ENCODE measurements at regions not wholly inside any gene's neighbourhood (a gene's known extent, or its start where the extent isn't known, plus 50 kb on each side); places are given as distances from the start of the nearest gene placed in this dataset.
A peak's percentile ranks its signal among the peaks of the same experiment; 100 is the strongest.

DNA sequence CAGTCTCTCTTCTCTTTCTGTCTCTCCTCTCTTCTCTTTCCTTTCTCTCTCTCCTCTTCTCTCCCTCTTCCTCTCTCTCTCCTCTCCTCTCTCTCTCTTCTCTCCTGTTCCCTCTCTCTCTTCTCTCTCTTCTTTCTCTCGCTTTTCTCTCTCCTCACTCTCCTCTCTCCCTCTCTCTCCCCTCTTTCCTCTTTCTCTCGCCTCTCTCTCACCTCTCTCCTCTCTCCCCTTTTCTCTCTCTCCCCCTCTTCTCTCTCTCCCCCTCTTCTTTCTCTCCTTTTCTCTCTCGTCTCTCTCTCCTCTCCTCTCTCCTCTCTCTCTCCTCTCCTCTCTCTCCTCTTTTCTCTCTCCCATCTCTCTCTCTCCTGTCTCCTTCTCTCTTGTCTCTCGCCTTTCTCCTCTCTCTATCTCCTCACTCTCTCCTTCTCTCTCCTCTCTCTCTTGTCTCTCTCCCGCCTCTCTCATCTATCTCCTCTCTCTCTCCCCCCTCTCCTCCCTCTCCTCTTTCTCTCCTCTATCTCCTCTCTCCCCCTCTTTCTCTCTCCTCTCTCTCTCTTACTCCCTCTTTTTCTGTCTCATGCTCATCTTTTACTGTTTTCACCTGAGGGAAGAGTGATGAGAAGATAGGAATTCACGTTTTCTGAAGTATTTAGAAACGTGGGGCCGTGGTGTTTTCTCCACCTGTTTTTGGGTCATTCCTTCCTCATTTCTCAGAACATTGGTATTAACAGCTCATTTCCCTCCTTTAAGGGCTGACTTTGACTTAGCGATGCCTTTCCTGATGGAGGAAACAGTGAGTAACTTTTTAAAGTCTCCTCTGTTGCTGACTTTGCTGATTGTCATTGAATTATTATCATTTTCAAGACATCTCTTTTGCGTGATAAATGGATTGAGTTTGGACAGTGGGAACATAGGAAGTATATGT is 80.6 kb upstream of the CD99 start:
- H3K9me3 ChIP-seq, result no peaks in the 10 kb centered on the region
- intact Hi-C loops (cut with DNase I), result loop anchor here (10.0 kb wide), 1 partner anchor 84 kb away; the partner anchor contains the start of gene CD99
- no peak for DNase-seq (ENCODE audit: extremely low spot score)
- no peak for TF ChIP-seq POLR2AphosphoS5 (IDR thresholded peaks at IDR 0.05)
- TF ChIP-seq, protein P1, sequence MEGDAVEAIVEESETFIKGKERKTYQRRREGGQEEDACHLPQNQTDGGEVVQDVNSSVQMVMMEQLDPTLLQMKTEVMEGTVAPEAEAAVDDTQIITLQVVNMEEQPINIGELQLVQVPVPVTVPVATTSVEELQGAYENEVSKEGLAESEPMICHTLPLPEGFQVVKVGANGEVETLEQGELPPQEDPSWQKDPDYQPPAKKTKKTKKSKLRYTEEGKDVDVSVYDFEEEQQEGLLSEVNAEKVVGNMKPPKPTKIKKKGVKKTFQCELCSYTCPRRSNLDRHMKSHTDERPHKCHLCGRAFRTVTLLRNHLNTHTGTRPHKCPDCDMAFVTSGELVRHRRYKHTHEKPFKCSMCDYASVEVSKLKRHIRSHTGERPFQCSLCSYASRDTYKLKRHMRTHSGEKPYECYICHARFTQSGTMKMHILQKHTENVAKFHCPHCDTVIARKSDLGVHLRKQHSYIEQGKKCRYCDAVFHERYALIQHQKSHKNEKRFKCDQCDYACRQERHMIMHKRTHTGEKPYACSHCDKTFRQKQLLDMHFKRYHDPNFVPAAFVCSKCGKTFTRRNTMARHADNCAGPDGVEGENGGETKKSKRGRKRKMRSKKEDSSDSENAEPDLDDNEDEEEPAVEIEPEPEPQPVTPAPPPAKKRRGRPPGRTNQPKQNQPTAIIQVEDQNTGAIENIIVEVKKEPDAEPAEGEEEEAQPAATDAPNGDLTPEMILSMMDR (IDR thresholded peaks at IDR 0.05), result no peak
- no peak for TF ChIP-seq EP300 (IDR thresholded peaks at IDR 0.05)
- no peak for TF ChIP-seq POLR2A (IDR thresholded peaks at IDR 0.05; ENCODE audit: low read depth)
- H3K4me1 ChIP-seq, result peaks cover 3 to 37% (median 31%) of the 10 kb centered on the region in 4 donors
- H3K4me3 ChIP-seq, result peak overlapping the region; percentile 70 to 94 (median 76)
- WGBS, result 45% methylated on average over 10 of the region's 10 CpGs
- no peak overlapping the region for H3K27ac ChIP-seq (replicated peaks in 1 of 4)
- peaks cover 0 to 7% (median 0%) of the 10 kb centered on the region in 4 donors for H3K36me3 ChIP-seq
- H3K27me3 ChIP-seq, result no peaks in the 10 kb centered on the region

DNA sequence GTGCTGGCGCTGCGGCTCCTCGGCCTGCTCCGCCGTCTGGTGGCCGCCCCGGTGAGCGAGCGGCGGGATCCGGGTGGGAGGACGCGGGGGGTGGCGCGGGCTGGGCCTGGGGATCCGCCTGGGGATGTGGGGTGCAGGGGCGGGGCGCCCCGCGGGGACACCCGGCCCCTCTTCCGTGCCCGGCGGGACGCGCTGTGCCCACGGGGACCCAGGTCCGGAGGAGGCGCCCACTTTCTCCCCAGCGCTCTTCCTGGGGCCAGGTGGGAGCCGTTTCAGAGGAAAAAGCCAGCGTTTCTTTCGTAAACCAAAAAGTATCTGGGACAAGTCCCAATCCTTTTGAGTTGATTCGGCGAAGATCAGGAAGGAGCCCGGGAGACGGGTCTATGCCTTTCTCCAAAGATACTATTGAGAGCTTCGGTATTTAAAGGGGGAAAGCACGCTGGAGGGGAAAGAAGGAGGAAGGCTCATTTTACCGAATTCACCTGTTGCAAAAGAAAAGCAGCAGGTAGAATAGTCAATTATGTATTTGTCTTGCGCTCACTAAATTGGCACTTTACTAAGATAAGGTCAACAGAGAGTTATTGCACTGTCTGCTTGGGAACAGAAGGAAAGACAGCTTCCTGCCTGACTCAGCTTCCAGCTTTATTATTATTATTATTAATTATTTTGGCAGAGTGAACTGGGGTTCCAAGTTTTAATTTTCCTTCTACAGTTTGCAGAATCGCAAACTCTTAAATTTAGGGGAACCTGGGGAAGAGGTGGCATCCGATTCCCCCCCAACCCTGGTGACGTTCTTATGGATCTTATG is 81.5 kb upstream of the CD99 start:
- peaks cover 3 to 31% (median 29%) of the 10 kb centered on the region in 4 donors for H3K4me1 ChIP-seq
- H3K36me3 ChIP-seq, result peaks cover 0 to 7% (median 1%) of the 10 kb centered on the region in 4 donors
- DNase-seq (ENCODE audit: extremely low spot score), result no peak
- intact Hi-C loops (cut with DNase I), result loop anchor here (5.0 to 10.0 kb wide), 2 partner anchors 85 to 1157 kb away; partner anchors contain the start of genes ASMTL and CD99
- TF ChIP-seq POLR2A (IDR thresholded peaks at IDR 0.05; ENCODE audit: low read depth), result no peak
- TF ChIP-seq, protein P1 (IDR thresholded peaks at IDR 0.05), result peak in 2 of 3 experiments; percentile 20 to 26
- peak overlapping the region; percentile 70 to 94 (median 76) for H3K4me3 ChIP-seq
- H3K9me3 ChIP-seq, result no peaks in the 10 kb centered on the region
- H3K27me3 ChIP-seq, result no peaks in the 10 kb centered on the region
- 1% methylated on average over 14 of the region's 44 CpGs for WGBS
- H3K27ac ChIP-seq (replicated peaks in 1 of 4), result peak overlapping the region; percentile 76 to 85 (median 82)

DNA sequence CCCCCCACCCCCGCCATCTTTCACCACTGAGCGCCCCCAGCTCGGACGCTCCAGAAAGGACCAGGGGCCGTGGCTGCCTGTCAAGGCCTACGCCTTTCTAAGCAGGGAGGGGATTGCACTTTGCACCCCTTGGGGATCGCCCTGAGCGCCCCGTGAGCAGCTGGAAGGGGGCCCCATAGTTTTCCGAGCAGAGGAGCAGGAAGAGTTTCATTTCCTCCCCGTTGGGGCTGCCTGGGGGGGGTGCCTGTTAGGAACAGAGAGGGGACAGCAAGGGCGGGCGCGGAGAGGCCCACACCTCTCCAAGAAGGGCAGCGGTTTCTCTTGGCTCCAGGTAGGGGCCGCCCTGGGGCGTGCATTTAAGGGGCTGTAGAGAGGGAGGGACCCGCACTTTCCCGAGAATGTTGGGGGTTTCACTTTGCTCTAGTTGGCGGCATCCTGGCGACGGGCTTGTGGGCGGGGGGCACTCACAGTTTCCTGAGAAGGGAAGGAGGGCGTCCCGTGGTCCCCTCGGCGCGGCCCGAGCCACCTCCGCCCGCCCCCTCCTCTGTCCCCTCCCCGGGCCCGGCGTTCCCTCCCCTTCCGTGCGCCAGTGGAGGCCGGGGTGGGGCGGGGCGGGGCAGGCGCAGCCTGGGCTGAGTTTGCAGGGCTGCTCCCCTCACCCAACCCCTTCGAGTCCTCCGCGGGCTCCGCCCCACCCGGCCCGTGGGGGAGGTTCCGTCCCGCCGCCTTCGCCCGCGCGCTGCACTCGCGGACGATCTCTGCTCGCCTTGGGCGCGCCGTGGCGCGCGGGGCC is 82.3 kb upstream of the CD99 start:
- TF ChIP-seq POLR2AphosphoS5 (IDR thresholded peaks at IDR 0.05), result peak; percentile 46 to 56
- TF ChIP-seq EP300 (IDR thresholded peaks at IDR 0.05), result no peak
- Histone ChIP-seq H3K9me3 (no peaks in the 10 kb centered on the region), H3K27me3 (no peaks in the 10 kb centered on the region), H3K4me3 (peak overlapping the region; percentile 70 to 94 (median 76)), H3K4me1 (peaks cover 3 to 29% (median 26%) of the 10 kb centered on the region in 4 donors), H3K36me3 (peaks cover 0 to 4% (median 1%) of the 10 kb centered on the region in 4 donors), H3K27ac (replicated peaks in 1 of 4) (peak overlapping the region; percentile 76 to 85 (median 82))
- WGBS, result 0% methylated on average over 8 of the region's 63 CpGs
- intact Hi-C loops (cut with DNase I), result loop anchor here (5.0 kb wide), 1 partner anchor 1157 kb away; the partner anchor contains the start of gene ASMTL
- DNase-seq (ENCODE audit: extremely low spot score), result peak; percentile 95

DNA sequence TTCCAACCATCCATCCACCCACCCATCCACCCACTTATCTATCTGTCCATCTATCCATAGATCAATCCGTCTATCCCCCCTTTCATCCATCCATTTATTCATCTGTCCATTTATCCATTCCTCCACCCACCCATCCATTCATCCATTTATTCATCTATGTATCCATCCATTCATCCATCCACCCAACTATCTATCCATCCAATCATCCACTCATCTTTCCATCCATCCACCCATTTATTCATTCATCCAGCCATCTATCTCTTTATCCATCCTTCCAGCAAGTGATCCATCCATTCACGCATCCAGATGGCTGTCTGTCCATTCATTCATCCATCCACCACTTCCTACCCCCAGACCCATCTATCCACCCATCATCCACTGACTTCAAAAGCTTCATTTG is 84.0 kb upstream of the CD99 start:
- H3K27ac ChIP-seq (replicated peaks in 1 of 4), result no peak overlapping the region
- intact Hi-C loops (cut with DNase I), result loop anchor here (5.0 kb wide), 1 partner anchor 1155 kb away; the partner anchor contains the start of gene ASMTL
- 99% methylated on average over 2 of the region's 2 CpGs for WGBS

More for the DNA sequence above, 84.0 kb upstream of the CD99 start:
- no peak for DNase-seq (ENCODE audit: extremely low spot score)
- H3K4me3 ChIP-seq, result no peak overlapping the region
- no peaks in the 10 kb centered on the region for H3K9me3 ChIP-seq
- TF ChIP-seq EP300 (IDR thresholded peaks at IDR 0.05), result no peak
- TF ChIP-seq POLR2AphosphoS5 (IDR thresholded peaks at IDR 0.05), result no peak
- no peak for TF ChIP-seq POLR2A (IDR thresholded peaks at IDR 0.05; ENCODE audit: low read depth)
- TF ChIP-seq, protein P1 (IDR thresholded peaks at IDR 0.05), result no peak
- H3K4me1 ChIP-seq, result peaks cover 3 to 29% (median 26%) of the 10 kb centered on the region in 4 donors
- H3K36me3 ChIP-seq, result peaks cover 0 to 15% (median 1%) of the 10 kb centered on the region in 4 donors
- no peaks in the 10 kb centered on the region for H3K27me3 ChIP-seq

All from esophagus muscularis mucosa (tissue), 4 donors.